ENCODE measurements at regions not wholly inside any gene's neighbourhood (a gene's known extent, or its start where the extent isn't known, plus 50 kb on each side); places are given as distances from the start of the nearest gene placed in this dataset.

- no peak for TF ChIP-seq CTCF (IDR thresholded peaks at IDR 0.05)
- TF ChIP-seq USF2 (IDR thresholded peaks at IDR 0.05), result no peak
- TF ChIP-seq EP300 (IDR thresholded peaks at IDR 0.05), result no peak
- TF ChIP-seq RAD21 (conservative IDR thresholded peaks at IDR 0.05 in 1 of 2, IDR thresholded peaks at IDR 0.05 in 1 of 2), result no peak
- TF ChIP-seq HMGXB4 (CRISPR knock-in tag; IDR thresholded peaks at IDR 0.05; ENCODE audit: borderline replicate concordance), result no peak
- TF ChIP-seq RFX5 (IDR thresholded peaks at IDR 0.05), result no peak
- no peak for TF ChIP-seq E2F6 (IDR thresholded peaks at IDR 0.05; ENCODE audit: borderline replicate concordance, low read depth)
- TF ChIP-seq JUNB (IDR thresholded peaks at IDR 0.05), result no peak
- no peak for TF ChIP-seq ELK1 (IDR thresholded peaks at IDR 0.05; ENCODE audit: low read depth, low read length)
- no peak for TF ChIP-seq HDAC2 (IDR thresholded peaks at IDR 0.05)
- TF ChIP-seq KDM1A (IDR thresholded peaks at IDR 0.05; ENCODE audit: low read depth), result no peak
These were observed 55.6 kb upstream of the KL start for GRCh38 chr13:32960626-32961025.
